GM18867 (cell line): ENCODE measurements at regions not wholly inside any gene's neighbourhood (a gene's known extent, or its start where the extent isn't known, plus 50 kb on each side); places are given as distances from the start of the nearest gene placed in this dataset.
"Not testable (repeated sequence)": the region's sequence is repeated elsewhere in the genome, so short reads cannot be mapped to it uniquely, and the experiment has no call there.

ENCODE experiments used
- ATAC-seq: cut with Tn5 transposase; IDR thresholded peaks from one replicate; pipeline ENCODE4 v1.9.1; 2021; ENCODE audit warnings: mild to moderate bottlenecking, moderate library complexity; ENCODE audit not compliant: unreplicated experiment

DNA sequence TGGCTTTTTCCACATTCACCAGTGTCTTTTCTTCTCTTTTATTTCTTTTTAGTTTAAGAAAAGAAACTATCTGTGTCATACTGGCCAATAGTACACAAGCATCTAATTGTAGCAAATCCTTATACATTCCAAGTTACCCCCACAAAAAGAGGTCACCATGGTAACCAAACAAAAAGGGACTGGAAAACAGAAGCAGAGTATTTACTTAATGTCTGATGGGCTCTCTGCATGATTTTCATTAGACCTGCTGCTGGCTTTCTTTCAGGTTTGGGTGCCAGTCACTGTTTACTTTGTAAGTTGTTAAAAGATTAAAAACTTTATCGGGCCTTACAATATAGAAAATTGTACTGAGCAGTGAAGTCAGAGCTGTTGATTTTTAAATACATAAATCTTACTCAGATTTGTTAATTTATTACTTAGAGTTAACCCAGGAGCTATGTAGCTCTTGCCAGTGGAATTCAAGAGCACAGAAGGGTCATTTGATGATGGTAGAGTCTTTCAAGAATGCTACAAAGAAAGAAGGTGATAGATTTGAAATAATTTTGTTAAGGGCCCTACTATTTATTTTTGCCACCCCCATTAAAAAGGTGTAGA is 123.9 kb downstream of the BRMS1L start:
- no peak for ATAC-seq

DNA sequence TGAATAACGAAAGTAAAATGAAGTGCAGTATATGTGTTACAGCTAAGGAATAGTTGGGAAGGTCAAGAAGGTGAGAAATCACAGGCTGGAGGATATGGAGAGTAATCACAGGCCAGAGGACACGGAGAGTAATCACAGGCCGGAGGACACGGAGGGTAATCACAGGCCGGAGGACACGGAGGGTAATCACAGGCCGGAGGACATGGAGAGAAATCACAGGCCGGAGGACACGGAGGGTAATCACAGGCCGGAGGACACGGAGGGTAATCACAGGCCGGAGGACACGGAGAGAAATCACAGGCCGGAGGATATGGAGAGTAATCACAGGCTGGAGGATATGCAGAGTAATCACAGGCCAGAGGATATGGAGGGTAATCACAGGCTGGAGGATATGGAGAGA is 121.8 kb downstream of the BRMS1L start:
- ATAC-seq = not testable (repeated sequence)

GRCh38 chr14:35944847-35945246 is 118.7 kb downstream of the BRMS1L start:
- no peak for ATAC-seq

GRCh38 chr14:35940291-35940690 is 114.2 kb downstream of the BRMS1L start:
- ATAC-seq = peak; percentile 96

- ATAC-seq = no peak
Measured at GRCh38 chr14:35938770-35939169, 112.6 kb downstream of the BRMS1L start.

GRCh38 chr14:35934499-35934898 is 108.4 kb downstream of the BRMS1L start:
- peak; percentile 61 for ATAC-seq

GRCh38 chr14:35932659-35933159 is 106.6 kb downstream of the BRMS1L start:
- peak; percentile 64 for ATAC-seq

GRCh38 chr14:35932136-35932535 is 106.0 kb downstream of the BRMS1L start:
- ATAC-seq = peak; percentile 12

GRCh38 chr14:35931346-35931745 is 105.2 kb downstream of the BRMS1L start:
- no peak for ATAC-seq

DNA sequence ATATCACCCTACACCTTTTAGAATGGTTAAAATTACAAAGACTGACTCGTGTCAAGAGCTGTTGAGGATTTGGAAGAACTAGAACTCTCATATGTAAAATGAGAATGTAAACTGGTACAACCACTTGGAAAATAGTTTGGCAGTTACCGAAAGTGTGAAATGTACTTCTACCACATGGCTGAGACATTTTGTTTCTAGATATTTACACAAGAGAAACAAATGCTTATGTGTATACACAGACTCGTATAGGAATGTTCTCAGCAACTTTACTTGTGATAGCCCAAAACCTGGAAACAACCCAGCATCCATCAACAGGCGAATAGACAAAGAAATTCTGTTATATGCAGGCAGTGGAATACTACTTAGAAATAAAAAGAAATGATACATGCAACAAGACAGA is 103.0 kb downstream of the BRMS1L start:
- no peak for ATAC-seq

DNA sequence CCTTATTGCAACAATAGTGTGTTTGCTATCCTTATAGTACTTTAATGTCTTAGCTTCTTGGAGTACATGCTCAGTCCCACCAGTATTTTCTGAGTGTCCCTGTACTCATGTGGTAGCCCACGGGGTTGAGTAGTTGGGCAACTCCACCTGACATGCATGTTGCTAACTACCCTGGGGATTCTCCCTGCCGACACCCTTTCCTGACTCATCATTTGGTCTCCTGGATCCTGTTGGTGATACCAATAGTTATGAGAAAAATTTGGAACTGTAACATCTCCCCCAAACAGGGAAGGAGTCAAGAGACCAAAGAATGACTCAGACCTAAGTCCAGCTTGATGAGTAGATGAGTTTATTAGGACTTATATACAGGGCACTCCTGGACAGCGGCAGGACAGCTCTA is 101.6 kb downstream of the BRMS1L start:
- no peak for ATAC-seq

GRCh38 chr14:35925319-35925718 is 99.2 kb downstream of the BRMS1L start:
- ATAC-seq = no peak

GRCh38 chr14:35922590-35922989 is 96.5 kb downstream of the BRMS1L start:
- not testable (repeated sequence) for ATAC-seq

- ATAC-seq = no peak
Measured at GRCh38 chr14:35921745-35922144, 95.6 kb downstream of the BRMS1L start.
